Liver (tissue), 8 donors: ENCODE measurements at regions not wholly inside any gene's neighbourhood (a gene's known extent, or its start where the extent isn't known, plus 50 kb on each side); places are given as distances from the start of the nearest gene placed in this dataset.
A peak's percentile ranks its signal among the peaks of the same experiment; 100 is the strongest.

ENCODE experiments used
- DNase-seq: peaks from one replicate; pipeline ENCODE4 v3.0.0-alpha.2; 2017; ENCODE audit warnings: low spot score
- H3K27ac ChIP-seq, 2 donors: one replicate each; pipeline ENCODE4 v1.7.0; 2013; ENCODE audit warnings: inconsistent platforms in 2 of 2, low read length in 2 of 2, control low read depth in 1 of 2, low read depth in 1 of 2, mild to moderate bottlenecking in 1 of 2
- H3K27me3 ChIP-seq, 4 donors: one replicate each; pipeline versions ENCODE4 v1.6.1 to v1.7.0; 2013; ENCODE audit warnings: low read length in 3 of 4, inconsistent platforms in 1 of 4, mild to moderate bottlenecking in 1 of 4, moderate library complexity in 1 of 4; ENCODE audit not compliant: control insufficient read depth in 4 of 4, insufficient read depth in 4 of 4
- H3K36me3 ChIP-seq, 4 donors: one replicate each; pipeline versions ENCODE4 v1.6.1 to v1.7.0; 2013; ENCODE audit warnings: low read length in 3 of 4, mild to moderate bottlenecking in 3 of 4, low read depth in 1 of 4, moderate library complexity in 1 of 4; ENCODE audit not compliant: control insufficient read depth in 4 of 4, insufficient read depth in 3 of 4
- H3K4me1 ChIP-seq, 4 donors: one replicate each; pipeline versions ENCODE4 v1.6.1 to v1.7.0; 2013; ENCODE audit warnings: low read length in 3 of 4, mild to moderate bottlenecking in 3 of 4, moderate library complexity in 1 of 4; ENCODE audit not compliant: control insufficient read depth in 4 of 4, insufficient read depth in 4 of 4
- H3K4me3 ChIP-seq, 3 donors: one replicate each; pipeline versions ENCODE4 v1.6.1 to v1.7.0; 2013; ENCODE audit warnings: low read length in 3 of 3, control low read depth in 1 of 3, low read depth in 1 of 3, mild to moderate bottlenecking in 1 of 3
- H3K9ac ChIP-seq, 2 donors: one replicate each; pipeline ENCODE4 v1.7.0; 2013; ENCODE audit warnings: low read length in 2 of 2, mild to moderate bottlenecking in 2 of 2, moderate library complexity in 2 of 2, control low read depth in 1 of 2, low read depth in 1 of 2
- H3K9me3 ChIP-seq, 4 donors: one replicate each; pipeline versions ENCODE4 v1.6.1 to v1.7.0; 2013; ENCODE audit warnings: low read length in 3 of 4; ENCODE audit not compliant: control insufficient read depth in 4 of 4
- EGR1 ChIP-seq, 2 donors: IDR thresholded peaks; 2 replicates each; pipeline ENCODE4 v1.6.1; 2016 to 2018; ENCODE audit warnings: antibody characterized with exemption in 2 of 2, low read depth in 2 of 2
- FOXA1 ChIP-seq: IDR thresholded peaks from 2 replicates; pipeline ENCODE4 v1.6.1; 2016; ENCODE audit warnings: antibody characterized with exemption
- FOXA2 ChIP-seq: IDR thresholded peaks from 2 replicates; pipeline ENCODE4 v1.6.1; 2016; ENCODE audit warnings: antibody characterized with exemption
- GABPA ChIP-seq, 2 donors: IDR thresholded peaks in 1 of 2; conservative IDR thresholded peaks in 1 of 2; 2 replicates each; pipeline ENCODE4 v1.6.1; 2016; ENCODE audit warnings: antibody characterized with exemption in 2 of 2, mild to moderate bottlenecking in 1 of 2, moderate library complexity in 1 of 2
- HNF4A ChIP-seq, 2 donors: conservative IDR thresholded peaks; 2 replicates each; pipeline ENCODE4 v1.6.1; 2016; ENCODE audit warnings: antibody characterized with exemption in 2 of 2, mild to moderate bottlenecking in 2 of 2
- HNF4G ChIP-seq: IDR thresholded peaks from 2 replicates; pipeline ENCODE4 v1.6.1; 2016; ENCODE audit warnings: antibody characterized with exemption
- JUND ChIP-seq, 2 donors: IDR thresholded peaks; 2 replicates each; pipeline ENCODE4 v1.6.1; 2016; ENCODE audit warnings: antibody characterized with exemption in 2 of 2
- NR2F2 ChIP-seq: IDR thresholded peaks from 2 replicates; pipeline ENCODE4 v1.6.1; 2016; ENCODE audit warnings: antibody characterized with exemption
- RAD21 ChIP-seq, 2 donors: IDR thresholded peaks; 2 replicates each; pipeline ENCODE4 v1.6.1; 2016; ENCODE audit warnings: antibody characterized with exemption in 2 of 2, mild to moderate bottlenecking in 2 of 2
- RXRA ChIP-seq, 2 donors: IDR thresholded peaks; 2 replicates each; pipeline ENCODE4 v1.6.1; 2017 to 2018; ENCODE audit warnings: antibody characterized with exemption in 2 of 2, mild to moderate bottlenecking in 1 of 2
- SP1 ChIP-seq: IDR thresholded peaks from 2 replicates; pipeline ENCODE4 v1.6.1; 2018; ENCODE audit warnings: antibody characterized with exemption, mild to moderate bottlenecking
- TAF1 ChIP-seq: conservative IDR thresholded peaks from 2 replicates; pipeline ENCODE4 v1.6.1; 2016; ENCODE audit warnings: antibody characterized with exemption, mild to moderate bottlenecking
- YY1 ChIP-seq: IDR thresholded peaks from 2 replicates; pipeline ENCODE4 v1.6.1; 2016; ENCODE audit warnings: antibody characterized with exemption, mild to moderate bottlenecking
- WGBS: extraction: QIAGEN DNeasy Blood & Tissue Kit; methylation state at CpG from one replicate; pipeline ENCODE4 v1.1.7; 2013; 5-methylcytosine and 5-hydroxymethylcytosine counted together
- TF ChIP-seq, protein P1 (sequence below): IDR thresholded peaks from 2 replicates; pipeline ENCODE4 v1.6.1; 2016; ENCODE audit warnings: antibody characterized with exemption
- TF ChIP-seq, protein P2 (sequence below): IDR thresholded peaks from 2 replicates; pipeline ENCODE4 v1.6.1; 2016; ENCODE audit warnings: antibody characterized with exemption, mild to moderate bottlenecking
- TF ChIP-seq, protein P3 (sequence below): fragments of 150-350 bp; IDR thresholded peaks from 2 replicates; pipeline ENCODE4 v1.5.1; 2017; ENCODE audit warnings: improper control_type of control experiment, low read depth, low read length; ENCODE audit not compliant: missing input control
- TF ChIP-seq, protein P4 (sequence below): IDR thresholded peaks from 2 replicates; pipeline ENCODE4 v1.6.1; 2016; ENCODE audit warnings: antibody characterized with exemption
- TF ChIP-seq, protein P5 (sequence below): IDR thresholded peaks from 2 replicates; pipeline ENCODE4 v1.6.1; 2016; ENCODE audit warnings: antibody characterized with exemption
- donor health status: healthy.
- donor health status: healthy.
- donor health status: healthy.
- donor health status: healthy.
- donor health status: healthy.

DNA sequence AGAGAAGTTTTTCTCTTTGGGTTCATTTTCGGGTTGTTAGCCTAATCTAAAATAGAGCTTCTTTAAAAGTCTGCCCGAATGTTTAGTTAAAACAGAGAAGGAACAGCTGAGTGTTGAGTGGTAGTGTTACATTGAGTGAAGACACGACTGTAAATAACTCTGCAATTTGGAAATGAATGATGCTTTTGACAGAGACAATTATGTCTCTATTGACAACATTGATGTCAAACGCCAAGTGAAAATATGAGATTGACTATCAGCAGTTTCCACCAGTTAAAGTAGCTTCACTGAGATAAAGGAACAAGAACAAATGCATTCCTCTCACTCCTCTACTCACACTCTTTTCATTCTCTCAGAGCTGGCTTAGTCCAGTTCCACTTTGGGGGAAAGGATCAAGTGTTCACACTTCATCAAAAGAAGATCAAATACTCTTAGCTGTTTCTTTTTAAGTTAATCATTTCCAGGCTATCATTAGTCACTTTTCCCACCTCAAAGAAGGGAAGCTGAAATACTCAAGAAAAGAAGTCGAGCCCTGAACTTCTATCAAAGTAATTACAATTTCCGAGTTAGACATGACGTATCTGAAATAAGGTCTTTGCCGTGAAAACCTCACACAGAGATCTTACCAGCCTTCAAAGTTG is 399.1 kb upstream of the DPH6 start:
- Histone ChIP-seq H3K27me3 (no peaks in the 10 kb centered on the region), H3K9me3 (no peaks in the 10 kb centered on the region), H3K4me1 (no peaks in the 10 kb centered on the region), H3K9ac (no peak overlapping the region), H3K36me3 (no peaks in the 10 kb centered on the region), H3K4me3 (no peak overlapping the region), H3K27ac (no peak overlapping the region)
- 85% methylated on average over 8 of the region's 8 CpGs for WGBS
- DNase-seq: no peak
- TF ChIP-seq HNF4A (conservative IDR thresholded peaks at IDR 0.05) (no peak), SP1 (no peak), FOXA1 (no peak), TAF1 (no peak)
- TF ChIP-seq, protein P1, sequence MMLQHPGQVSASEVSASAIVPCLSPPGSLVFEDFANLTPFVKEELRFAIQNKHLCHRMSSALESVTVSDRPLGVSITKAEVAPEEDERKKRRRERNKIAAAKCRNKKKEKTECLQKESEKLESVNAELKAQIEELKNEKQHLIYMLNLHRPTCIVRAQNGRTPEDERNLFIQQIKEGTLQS: no peak
- TF ChIP-seq, protein P2, sequence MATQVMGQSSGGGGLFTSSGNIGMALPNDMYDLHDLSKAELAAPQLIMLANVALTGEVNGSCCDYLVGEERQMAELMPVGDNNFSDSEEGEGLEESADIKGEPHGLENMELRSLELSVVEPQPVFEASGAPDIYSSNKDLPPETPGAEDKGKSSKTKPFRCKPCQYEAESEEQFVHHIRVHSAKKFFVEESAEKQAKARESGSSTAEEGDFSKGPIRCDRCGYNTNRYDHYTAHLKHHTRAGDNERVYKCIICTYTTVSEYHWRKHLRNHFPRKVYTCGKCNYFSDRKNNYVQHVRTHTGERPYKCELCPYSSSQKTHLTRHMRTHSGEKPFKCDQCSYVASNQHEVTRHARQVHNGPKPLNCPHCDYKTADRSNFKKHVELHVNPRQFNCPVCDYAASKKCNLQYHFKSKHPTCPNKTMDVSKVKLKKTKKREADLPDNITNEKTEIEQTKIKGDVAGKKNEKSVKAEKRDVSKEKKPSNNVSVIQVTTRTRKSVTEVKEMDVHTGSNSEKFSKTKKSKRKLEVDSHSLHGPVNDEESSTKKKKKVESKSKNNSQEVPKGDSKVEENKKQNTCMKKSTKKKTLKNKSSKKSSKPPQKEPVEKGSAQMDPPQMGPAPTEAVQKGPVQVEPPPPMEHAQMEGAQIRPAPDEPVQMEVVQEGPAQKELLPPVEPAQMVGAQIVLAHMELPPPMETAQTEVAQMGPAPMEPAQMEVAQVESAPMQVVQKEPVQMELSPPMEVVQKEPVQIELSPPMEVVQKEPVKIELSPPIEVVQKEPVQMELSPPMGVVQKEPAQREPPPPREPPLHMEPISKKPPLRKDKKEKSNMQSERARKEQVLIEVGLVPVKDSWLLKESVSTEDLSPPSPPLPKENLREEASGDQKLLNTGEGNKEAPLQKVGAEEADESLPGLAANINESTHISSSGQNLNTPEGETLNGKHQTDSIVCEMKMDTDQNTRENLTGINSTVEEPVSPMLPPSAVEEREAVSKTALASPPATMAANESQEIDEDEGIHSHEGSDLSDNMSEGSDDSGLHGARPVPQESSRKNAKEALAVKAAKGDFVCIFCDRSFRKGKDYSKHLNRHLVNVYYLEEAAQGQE: no peak

DNA sequence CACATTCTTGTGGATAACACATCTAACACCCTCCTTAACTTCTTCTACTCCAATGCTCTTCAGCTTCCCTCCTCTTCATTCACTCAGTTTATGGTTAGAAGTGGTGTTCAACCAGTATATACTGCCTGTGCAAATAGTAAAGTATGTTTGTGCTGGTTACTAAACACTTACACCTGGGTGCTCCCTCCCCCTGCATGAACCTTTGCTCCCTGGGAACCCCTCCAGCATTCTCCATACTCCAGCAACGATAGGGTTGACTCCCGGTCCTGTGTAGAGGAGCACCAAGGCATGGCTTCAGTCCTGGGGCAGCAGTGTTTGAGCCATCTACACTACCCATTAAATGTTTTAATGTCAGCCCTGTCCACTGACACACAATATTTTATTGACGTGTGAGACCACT is 407.5 kb upstream of the DPH6 start:
- H3K36me3 ChIP-seq: no peaks in the 10 kb centered on the region
- TF ChIP-seq FOXA1 (no peak), EGR1 (IDR thresholded peaks at IDR 0.05; ENCODE audit: low read depth in 2 of 2) (no peak), RXRA (IDR thresholded peaks at IDR 0.05) (peak; percentile 21 to 50), NR2F2 (no peak), RAD21 (IDR thresholded peaks at IDR 0.05) (peak in 1 of 2 donors; percentile 48), FOXA2 (no peak), HNF4A (conservative IDR thresholded peaks at IDR 0.05) (peak; percentile 67 to 82), SP1 (peak; percentile 55), TAF1 (no peak), HNF4G (peak; percentile 63), JUND (IDR thresholded peaks at IDR 0.05) (no peak), GABPA (IDR thresholded peaks at IDR 0.05 in 1 of 2, conservative IDR thresholded peaks at IDR 0.05 in 1 of 2) (no peak), YY1 (no peak)
- TF ChIP-seq, protein P1: no peak
- TF ChIP-seq, protein P3, sequence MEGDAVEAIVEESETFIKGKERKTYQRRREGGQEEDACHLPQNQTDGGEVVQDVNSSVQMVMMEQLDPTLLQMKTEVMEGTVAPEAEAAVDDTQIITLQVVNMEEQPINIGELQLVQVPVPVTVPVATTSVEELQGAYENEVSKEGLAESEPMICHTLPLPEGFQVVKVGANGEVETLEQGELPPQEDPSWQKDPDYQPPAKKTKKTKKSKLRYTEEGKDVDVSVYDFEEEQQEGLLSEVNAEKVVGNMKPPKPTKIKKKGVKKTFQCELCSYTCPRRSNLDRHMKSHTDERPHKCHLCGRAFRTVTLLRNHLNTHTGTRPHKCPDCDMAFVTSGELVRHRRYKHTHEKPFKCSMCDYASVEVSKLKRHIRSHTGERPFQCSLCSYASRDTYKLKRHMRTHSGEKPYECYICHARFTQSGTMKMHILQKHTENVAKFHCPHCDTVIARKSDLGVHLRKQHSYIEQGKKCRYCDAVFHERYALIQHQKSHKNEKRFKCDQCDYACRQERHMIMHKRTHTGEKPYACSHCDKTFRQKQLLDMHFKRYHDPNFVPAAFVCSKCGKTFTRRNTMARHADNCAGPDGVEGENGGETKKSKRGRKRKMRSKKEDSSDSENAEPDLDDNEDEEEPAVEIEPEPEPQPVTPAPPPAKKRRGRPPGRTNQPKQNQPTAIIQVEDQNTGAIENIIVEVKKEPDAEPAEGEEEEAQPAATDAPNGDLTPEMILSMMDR: no peak
- TF ChIP-seq, protein P2: no peak
- TF ChIP-seq, protein P4, sequence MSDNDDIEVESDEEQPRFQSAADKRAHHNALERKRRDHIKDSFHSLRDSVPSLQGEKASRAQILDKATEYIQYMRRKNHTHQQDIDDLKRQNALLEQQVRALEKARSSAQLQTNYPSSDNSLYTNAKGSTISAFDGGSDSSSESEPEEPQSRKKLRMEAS: no peak
- TF ChIP-seq, protein P5, sequence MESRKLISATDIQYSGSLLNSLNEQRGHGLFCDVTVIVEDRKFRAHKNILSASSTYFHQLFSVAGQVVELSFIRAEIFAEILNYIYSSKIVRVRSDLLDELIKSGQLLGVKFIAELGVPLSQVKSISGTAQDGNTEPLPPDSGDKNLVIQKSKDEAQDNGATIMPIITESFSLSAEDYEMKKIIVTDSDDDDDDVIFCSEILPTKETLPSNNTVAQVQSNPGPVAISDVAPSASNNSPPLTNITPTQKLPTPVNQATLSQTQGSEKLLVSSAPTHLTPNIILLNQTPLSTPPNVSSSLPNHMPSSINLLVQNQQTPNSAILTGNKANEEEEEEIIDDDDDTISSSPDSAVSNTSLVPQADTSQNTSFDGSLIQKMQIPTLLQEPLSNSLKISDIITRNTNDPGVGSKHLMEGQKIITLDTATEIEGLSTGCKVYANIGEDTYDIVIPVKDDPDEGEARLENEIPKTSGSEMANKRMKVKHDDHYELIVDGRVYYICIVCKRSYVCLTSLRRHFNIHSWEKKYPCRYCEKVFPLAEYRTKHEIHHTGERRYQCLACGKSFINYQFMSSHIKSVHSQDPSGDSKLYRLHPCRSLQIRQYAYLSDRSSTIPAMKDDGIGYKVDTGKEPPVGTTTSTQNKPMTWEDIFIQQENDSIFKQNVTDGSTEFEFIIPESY: no peak
- peaks cover 0 to 6% (median 3%) of the 10 kb centered on the region in 4 donors for H3K4me1 ChIP-seq
- H3K27me3 ChIP-seq: no peaks in the 10 kb centered on the region
- H3K9ac ChIP-seq: no peak overlapping the region
- 50% methylated on average over 3 of the region's 3 CpGs for WGBS
- DNase-seq: peak; percentile 39
- H3K27ac ChIP-seq: no peak overlapping the region
- no peak overlapping the region for H3K4me3 ChIP-seq
- no peaks in the 10 kb centered on the region for H3K9me3 ChIP-seq
